HG03521 (cell line): ENCODE measurements at regions not wholly inside any gene's neighbourhood (a gene's known extent, or its start where the extent isn't known, plus 50 kb on each side); places are given as distances from the start of the nearest gene placed in this dataset.
"Not testable (repeated sequence)": the region's sequence is repeated elsewhere in the genome, so short reads cannot be mapped to it uniquely, and the experiment has no call there.

ENCODE experiments used
- ATAC-seq: cut with Tn5 transposase; IDR thresholded peaks from one replicate; pipeline ENCODE4 v1.9.1; 2021; ENCODE audit warnings: mild to moderate bottlenecking, moderate library complexity; ENCODE audit not compliant: unreplicated experiment

DNA sequence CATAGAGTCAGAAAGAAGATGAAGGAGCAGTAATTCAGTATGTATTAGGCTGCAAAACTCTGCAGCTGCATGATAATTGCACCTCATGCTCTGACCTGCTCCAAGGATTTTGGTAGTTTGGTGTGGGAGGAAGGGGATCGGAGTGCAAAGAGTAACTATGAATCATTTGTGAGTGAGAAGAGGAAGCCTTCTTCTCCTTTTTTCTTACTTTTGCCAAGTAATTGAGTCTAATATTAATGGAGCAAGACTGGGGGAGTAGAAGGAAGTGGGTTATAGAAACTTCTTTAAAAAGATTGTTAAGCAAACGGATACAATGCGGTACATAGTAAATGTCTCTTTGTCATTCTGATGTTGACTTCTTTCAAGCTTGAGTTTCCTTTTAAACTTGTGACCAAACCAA lies 276.5 kb downstream of the EDEM1 start:
- no peak for ATAC-seq

- no peak for ATAC-seq
These were observed 277.1 kb downstream of the EDEM1 start for GRCh38 chr3:5464649-5465048.

DNA sequence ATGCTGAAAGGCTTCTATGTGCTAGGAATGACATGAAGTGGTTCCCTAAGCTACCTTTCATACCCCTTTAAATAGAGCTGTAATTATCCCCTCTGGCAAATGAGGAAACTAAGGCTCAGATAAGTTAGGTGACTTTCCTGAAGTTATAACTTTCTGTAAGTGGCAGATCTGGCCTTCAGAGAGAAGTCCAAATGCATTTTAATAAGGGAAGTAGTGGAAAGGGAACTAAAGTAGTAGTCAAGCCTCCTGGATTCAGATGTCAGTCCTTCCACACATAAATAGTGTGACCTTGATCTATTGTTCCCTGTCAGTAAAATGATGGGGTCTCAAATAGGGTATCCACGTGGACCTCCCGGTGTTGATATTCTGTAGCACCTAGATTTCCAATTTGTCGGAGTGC lies 277.7 kb downstream of the EDEM1 start:
- ATAC-seq, result no peak

- ATAC-seq, result no peak
These were observed 278.6 kb downstream of the EDEM1 start for GRCh38 chr3:5466065-5466464.

- no peak for ATAC-seq
These were observed 279.2 kb downstream of the EDEM1 start for GRCh38 chr3:5466717-5467116.

DNA sequence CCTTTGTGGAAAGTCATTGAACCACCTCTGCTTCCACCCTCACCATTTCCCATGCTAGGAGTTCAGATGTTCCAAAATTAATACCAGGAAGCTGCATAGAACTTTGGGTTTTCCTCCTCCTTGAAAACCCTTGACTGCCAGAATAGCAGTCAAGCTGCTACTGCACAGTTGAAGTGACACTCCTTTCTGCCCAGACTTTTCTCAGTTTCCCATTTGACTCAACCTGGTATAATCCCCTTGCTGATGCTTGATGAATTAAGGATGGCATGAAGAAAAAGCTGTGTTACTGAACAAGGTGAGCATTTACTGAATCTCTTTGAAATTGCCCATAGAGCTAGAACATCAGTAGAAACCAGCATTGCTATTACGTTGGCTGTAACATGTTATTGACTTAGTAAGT lies 286.0 kb downstream of the EDEM1 start:
- ATAC-seq, result no peak

DNA sequence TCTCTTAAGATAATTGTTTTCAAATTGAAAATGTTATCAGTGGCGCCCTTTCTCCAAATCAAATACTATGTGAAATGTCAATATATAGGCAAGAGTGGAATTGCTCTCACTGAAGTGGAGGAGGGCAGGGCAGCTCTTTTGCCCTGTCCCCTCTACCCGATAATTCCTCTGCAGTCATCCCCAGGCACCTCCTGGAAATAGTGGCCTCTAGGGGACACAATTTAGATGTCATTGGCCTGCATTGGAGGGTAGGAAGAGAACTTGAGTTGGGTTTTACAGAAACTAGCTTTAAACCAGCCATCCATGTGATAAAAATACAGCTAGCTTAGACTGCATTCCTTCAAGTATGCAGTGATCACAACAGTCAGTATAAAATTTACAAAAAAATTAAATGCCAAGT lies 288.9 kb downstream of the EDEM1 start:
- ATAC-seq, result no peak

- ATAC-seq, result no peak
These were observed 291.8 kb downstream of the EDEM1 start for GRCh38 chr3:5479229-5479799.

- ATAC-seq, result no peak
These were observed 292.7 kb downstream of the EDEM1 start for GRCh38 chr3:5480190-5480589.

- ATAC-seq, result no peak
These were observed 297.9 kb downstream of the EDEM1 start for GRCh38 chr3:5485427-5485826.

- no peak for ATAC-seq
These were observed 301.3 kb downstream of the EDEM1 start for GRCh38 chr3:5488771-5489170.

- ATAC-seq, result peak; percentile 57
These were observed 302.0 kb downstream of the EDEM1 start for GRCh38 chr3:5489536-5489935.

DNA sequence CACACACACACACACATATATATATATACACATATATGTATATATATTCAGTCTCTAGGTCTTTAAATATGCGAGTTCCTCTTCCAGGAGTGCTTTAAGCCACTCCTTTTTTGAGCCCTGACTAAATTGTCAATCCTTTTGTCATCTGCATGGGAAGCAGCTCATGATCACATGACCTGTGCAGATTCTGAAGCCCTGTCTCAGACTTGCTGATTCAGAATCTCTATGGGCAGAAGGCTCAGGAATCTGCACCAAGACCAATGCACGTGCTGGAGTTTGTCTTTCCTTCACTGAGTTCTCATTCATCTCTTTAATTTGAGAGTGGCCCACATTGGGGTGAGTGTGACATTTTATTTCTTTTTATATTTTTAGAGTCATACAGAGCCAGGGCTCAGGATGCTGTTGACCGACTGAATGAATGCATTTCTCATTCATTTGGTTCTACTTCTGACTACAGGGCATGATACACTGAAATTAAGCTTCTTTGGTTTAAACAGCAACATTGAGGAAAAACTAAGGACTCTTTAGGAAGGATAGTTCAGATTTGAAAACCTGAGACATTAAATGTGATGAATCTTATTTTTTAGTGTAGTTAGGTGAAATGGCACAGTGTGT lies 307.5 kb downstream of the EDEM1 start:
- ATAC-seq, result no peak

GRCh38 chr3:5497497-5497896 lies 310.0 kb downstream of the EDEM1 start:
- no peak for ATAC-seq

- peak; percentile 15 for ATAC-seq
These were observed 311.5 kb downstream of the EDEM1 start for GRCh38 chr3:5498981-5499380.

- ATAC-seq, result peak; percentile 75
These were observed 311.9 kb downstream of the EDEM1 start for GRCh38 chr3:5499404-5499803.

- ATAC-seq, result no peak
These were observed 315.6 kb downstream of the EDEM1 start for GRCh38 chr3:5503136-5503535.

GRCh38 chr3:5504135-5504534 lies 316.6 kb downstream of the EDEM1 start:
- ATAC-seq, result no peak

GRCh38 chr3:5505163-5505562 lies 317.7 kb downstream of the EDEM1 start:
- no peak for ATAC-seq

GRCh38 chr3:5505997-5506396 lies 318.5 kb downstream of the EDEM1 start:
- no peak for ATAC-seq

- not testable (repeated sequence) for ATAC-seq
These were observed 321.4 kb downstream of the EDEM1 start for GRCh38 chr3:5508860-5509259.

DNA sequence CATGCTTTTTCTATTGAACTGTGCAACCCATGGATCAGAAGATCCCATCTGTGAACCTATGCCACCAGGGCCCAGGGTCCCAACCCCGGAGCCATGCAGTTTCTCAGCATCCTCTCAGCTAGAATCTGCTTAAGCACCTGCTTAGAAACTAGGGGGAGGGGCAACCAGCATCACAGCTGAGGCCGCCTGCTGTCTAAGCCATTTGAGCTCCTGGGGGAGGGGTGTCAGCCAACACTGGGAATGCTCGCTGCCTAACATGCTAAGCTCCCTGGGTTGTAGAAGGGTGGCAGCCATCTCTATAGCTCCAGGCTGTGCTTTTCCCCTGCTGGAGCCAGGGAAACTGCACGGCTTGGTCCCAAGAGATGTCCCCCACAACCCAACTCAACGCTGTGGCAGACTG lies 322.8 kb downstream of the EDEM1 start:
- ATAC-seq, result no peak

DNA sequence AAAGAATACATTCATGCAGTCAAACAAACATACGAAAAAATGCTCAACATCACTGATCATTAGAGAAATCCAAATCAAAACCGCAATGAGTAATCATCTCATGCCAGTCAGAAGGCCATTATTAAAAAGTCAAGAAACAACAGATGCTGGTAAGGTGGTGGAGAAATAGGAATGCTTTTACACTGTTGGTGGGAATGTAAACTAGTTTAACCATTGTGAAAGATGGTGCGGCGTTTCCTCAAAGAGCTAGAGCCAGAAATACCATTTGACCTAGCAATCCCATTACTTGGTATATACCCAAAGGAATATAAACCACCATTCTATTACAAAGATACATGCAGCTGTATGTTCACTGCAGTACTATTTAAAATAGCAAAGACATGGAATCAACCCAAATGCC lies 330.4 kb downstream of the EDEM1 start:
- ATAC-seq, result no peak
